ENCODE measurements at regions not wholly inside any gene's neighbourhood (a gene's known extent, or its start where the extent isn't known, plus 50 kb on each side); places are given as distances from the start of the nearest gene placed in this dataset.

DNA sequence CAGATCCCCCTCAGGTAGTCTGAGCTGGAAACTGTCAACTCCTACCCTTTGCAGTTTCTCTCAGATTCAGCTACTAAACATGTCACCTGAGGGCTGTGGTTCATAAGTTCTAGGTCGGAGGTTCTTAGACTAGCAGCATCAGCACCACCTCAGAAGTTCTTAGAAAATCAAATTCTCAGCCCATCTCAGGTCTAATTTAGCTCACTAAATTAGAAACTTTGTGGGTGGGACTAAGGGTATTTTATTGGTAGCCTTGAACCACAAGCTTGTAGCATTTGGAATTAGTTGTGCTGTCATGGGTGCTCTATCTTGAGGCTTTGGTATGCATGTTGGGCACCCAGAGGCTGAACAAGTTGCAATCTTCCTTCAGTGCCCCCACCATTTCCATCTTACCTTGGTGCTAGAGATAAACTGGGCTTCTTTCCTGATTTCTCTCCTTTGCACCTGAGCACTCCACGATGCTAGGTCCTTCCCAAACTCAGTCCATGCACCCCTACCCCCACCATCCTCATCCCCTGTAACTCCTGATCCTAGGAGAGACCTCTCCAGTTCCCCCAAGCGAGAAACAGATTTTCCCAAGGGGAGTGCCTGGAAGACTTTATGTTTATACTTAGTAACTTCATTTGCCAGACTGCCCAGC lies 54.2 kb downstream of the S1PR1 start:
- no peak for DNase-seq (ENCODE audit: extremely low read depth, low read depth)
- TF ChIP-seq, protein P1, sequence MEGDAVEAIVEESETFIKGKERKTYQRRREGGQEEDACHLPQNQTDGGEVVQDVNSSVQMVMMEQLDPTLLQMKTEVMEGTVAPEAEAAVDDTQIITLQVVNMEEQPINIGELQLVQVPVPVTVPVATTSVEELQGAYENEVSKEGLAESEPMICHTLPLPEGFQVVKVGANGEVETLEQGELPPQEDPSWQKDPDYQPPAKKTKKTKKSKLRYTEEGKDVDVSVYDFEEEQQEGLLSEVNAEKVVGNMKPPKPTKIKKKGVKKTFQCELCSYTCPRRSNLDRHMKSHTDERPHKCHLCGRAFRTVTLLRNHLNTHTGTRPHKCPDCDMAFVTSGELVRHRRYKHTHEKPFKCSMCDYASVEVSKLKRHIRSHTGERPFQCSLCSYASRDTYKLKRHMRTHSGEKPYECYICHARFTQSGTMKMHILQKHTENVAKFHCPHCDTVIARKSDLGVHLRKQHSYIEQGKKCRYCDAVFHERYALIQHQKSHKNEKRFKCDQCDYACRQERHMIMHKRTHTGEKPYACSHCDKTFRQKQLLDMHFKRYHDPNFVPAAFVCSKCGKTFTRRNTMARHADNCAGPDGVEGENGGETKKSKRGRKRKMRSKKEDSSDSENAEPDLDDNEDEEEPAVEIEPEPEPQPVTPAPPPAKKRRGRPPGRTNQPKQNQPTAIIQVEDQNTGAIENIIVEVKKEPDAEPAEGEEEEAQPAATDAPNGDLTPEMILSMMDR (IDR thresholded peaks at IDR 0.05; ENCODE audit: low read depth, low read length), result no peak

DNA sequence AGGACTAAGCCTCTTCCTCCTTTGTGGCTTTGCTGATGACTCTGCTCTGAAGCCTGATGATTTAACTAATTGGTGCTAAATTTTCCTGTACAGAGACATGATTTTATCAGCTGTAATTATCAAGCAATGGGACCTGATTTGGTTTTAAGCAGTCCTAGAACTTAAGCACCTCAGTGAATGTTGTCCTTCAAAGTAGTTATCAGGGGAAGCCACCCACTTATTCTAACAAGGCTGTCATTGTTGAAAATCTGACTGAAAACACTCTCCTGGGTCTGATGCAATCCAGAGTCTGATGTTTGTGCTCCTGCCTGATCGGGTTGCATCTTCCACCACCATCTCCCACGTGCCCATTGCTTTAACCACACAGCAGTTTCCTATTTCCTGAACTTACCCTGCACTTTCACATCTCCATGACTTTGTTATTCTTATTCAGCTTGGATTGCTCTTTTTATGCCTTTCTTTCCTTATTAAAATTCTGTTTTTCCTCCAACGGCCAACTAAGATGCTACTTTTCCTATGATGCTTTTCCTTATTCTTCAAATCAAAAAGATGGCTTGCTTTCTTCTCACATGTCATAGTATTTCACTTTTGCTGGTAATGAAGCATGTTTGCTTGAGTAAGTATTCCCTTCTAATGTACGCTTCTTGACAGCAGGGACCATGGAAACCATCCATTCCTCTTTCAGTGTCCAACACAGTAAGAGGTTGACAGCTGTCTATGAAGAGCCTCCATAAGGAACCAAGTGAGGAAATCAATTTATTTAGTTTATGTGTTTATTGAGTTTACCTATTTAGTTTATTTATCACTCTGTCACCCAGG lies 55.0 kb downstream of the S1PR1 start:
- TF ChIP-seq, protein P1 (IDR thresholded peaks at IDR 0.05; ENCODE audit: low read depth, low read length), result no peak
- DNase-seq (ENCODE audit: extremely low read depth, low read depth), result peak; percentile 69

DNA sequence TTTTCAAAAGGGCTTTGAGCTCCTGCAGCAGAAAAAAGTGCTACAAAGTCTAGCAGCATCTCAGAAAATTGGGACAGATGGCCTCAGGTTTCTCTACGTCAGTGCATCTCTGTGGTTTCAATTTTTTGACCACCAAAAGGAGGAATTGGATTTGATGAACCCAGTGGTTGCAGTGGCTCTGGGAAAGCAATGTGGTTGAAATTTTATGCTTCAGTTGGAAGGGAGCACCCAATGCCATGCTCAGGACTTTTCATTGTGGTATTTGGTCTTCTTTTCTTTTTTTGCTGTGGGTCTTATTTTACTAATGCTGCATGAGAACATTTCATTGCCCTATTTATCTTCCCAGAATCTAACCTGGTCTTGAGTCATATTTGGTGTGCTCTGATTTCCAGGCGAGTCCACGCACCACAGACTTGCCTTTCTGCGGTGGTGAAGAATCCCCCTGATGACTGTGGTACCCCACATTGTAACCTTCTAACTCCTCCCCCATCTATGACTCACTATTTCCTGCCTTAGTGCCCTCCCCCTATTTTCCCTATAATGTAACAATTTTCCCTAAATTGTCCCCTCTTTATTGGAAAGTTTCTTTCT lies 56.7 kb downstream of the S1PR1 start:
- TF ChIP-seq, protein P1 (IDR thresholded peaks at IDR 0.05; ENCODE audit: low read depth, low read length), result no peak
- DNase-seq (ENCODE audit: extremely low read depth, low read depth), result no peak

DNA sequence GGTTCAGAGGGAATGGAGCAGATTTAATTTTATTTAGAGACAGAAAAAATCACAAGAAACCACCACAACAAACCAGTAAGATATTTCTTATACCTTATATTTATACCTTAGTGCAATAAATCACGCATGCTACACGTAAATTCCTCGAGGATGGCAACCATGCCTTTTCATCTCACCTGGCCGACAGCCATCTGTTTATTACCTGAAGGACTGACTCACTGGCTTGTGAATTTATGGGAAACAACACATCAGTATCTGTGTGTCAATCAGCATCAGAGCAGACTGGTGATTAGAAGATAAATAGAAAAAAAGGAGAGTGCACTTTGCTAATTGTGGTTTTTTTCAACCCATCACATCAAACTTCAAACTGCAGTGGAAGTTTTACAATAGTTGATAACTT lies 58.4 kb downstream of the S1PR1 start:
- no peak for DNase-seq (ENCODE audit: extremely low read depth, low read depth)
- TF ChIP-seq, protein P1 (IDR thresholded peaks at IDR 0.05; ENCODE audit: low read depth, low read length), result no peak

DNA sequence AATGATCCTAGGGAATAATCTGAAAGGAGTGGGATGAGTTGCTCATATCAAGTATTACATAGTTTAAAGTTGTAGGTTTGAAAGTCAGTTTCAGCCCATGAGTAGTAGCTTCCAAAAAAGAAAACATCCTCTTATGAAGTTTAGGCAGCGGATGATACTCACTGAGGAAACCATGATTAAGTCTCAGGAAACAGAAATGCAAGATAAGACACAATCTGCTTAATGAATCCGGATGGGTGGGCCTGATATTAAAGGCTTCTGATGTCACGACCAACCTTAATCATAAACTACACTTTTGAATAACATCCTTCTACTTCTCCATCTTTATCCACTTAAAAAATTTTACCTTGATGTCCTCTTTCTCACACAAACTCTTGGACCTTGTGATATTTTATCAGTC lies 61.8 kb downstream of the S1PR1 start:
- DNase-seq (ENCODE audit: extremely low read depth, low read depth), result no peak
- TF ChIP-seq, protein P1 (IDR thresholded peaks at IDR 0.05; ENCODE audit: low read depth, low read length), result no peak

DNA sequence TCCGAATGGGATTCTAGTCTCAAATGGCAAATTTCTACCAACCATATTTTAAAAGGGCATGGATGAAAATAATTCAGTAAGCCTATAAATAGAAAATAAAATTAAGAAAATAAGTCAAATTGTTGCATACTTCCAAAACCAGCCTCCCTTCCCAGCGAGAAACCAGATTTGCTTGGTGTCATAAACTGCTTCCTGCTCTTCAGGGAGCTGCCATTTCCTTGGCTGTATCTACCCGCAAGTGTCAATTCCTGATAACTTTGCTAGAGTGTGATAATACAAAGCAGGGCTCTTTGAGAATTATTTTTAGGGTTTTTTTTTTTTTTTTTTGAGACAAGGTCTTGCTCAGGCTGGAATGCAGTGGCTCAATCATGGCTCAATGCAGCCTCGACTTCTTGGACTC lies 62.3 kb downstream of the S1PR1 start:
- no peak for DNase-seq (ENCODE audit: extremely low read depth, low read depth)
- TF ChIP-seq, protein P1 (IDR thresholded peaks at IDR 0.05; ENCODE audit: low read depth, low read length), result no peak

DNA sequence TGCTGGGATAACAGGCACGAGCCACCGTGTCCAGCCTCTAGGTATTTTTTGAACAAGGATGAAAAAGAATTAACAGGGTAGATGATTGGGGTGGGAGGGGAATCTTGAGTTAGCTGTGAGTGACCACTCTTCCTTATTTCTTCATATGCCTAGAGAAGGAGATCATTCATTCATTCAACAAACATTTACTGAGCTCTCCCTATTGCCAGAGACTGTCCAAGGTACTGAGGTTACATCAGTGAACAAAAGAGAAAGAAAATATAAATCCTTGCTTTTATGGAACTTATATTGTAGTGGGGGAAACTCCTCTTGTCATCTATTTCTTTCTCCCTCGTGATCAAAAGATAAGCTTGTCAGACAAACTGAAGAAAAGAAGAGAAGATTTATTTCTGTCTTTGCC lies 62.9 kb downstream of the S1PR1 start:
- no peak for DNase-seq (ENCODE audit: extremely low read depth, low read depth)
- TF ChIP-seq, protein P1 (IDR thresholded peaks at IDR 0.05; ENCODE audit: low read depth, low read length), result no peak

All from AG09319 (cell line).